ENCODE measurements at regions not wholly inside any gene's neighbourhood (a gene's known extent, or its start where the extent isn't known, plus 50 kb on each side); places are given as distances from the start of the nearest gene placed in this dataset.

- Histone ChIP-seq H3K9me3 (ENCODE audit: control insufficient read depth in 1 of 2, low read length in 2 of 2) (no peaks in the 10 kb centered on the region), H3K27me3 (ENCODE audit: low read depth, low read length) (no peaks in the 10 kb centered on the region), H3K27ac (ENCODE audit: low read length) (no peak overlapping the region), H3K4me1 (ENCODE audit: control insufficient read depth in 1 of 2, insufficient read depth in 2 of 2, low read length in 2 of 2) (peaks cover 12 to 13% of the 10 kb centered on the region in 2 donors), H3K36me3 (ENCODE audit: control insufficient read depth in 1 of 2, insufficient read depth in 2 of 2, low read length in 2 of 2) (no peaks in the 10 kb centered on the region), H3K4me3 (ENCODE audit: low read depth in 1 of 2, low read length in 2 of 2) (no peak overlapping the region)
Observed at GRCh38 chr3:178318340-178318739, 217.9 kb upstream of the KCNMB2 start.

- Histone ChIP-seq H3K4me3 (ENCODE audit: low read depth in 1 of 2, low read length in 2 of 2) (no peak overlapping the region), H3K36me3 (ENCODE audit: control insufficient read depth in 1 of 2, insufficient read depth in 2 of 2, low read length in 2 of 2) (no peaks in the 10 kb centered on the region), H3K4me1 (ENCODE audit: control insufficient read depth in 1 of 2, insufficient read depth in 2 of 2, low read length in 2 of 2) (peaks cover 12 to 13% of the 10 kb centered on the region in 2 donors), H3K9me3 (ENCODE audit: control insufficient read depth in 1 of 2, low read length in 2 of 2) (no peaks in the 10 kb centered on the region), H3K27ac (ENCODE audit: low read length) (no peak overlapping the region), H3K27me3 (ENCODE audit: low read depth, low read length) (no peaks in the 10 kb centered on the region)
Observed at GRCh38 chr3:178318941-178319816, 217.1 kb upstream of the KCNMB2 start.

GRCh38 chr3:178320456-178321351 lies 215.5 kb upstream of the KCNMB2 start:
- Histone ChIP-seq H3K9me3 (ENCODE audit: control insufficient read depth in 1 of 2, low read length in 2 of 2) (no peaks in the 10 kb centered on the region), H3K4me1 (ENCODE audit: control insufficient read depth in 1 of 2, insufficient read depth in 2 of 2, low read length in 2 of 2) (peaks cover 12 to 13% of the 10 kb centered on the region in 2 donors), H3K4me3 (ENCODE audit: low read depth in 1 of 2, low read length in 2 of 2) (no peak overlapping the region), H3K36me3 (ENCODE audit: control insufficient read depth in 1 of 2, insufficient read depth in 2 of 2, low read length in 2 of 2) (no peaks in the 10 kb centered on the region), H3K27ac (ENCODE audit: low read length) (no peak overlapping the region), H3K27me3 (ENCODE audit: low read depth, low read length) (no peaks in the 10 kb centered on the region)

GRCh38 chr3:178324356-178324755 lies 211.9 kb upstream of the KCNMB2 start:
- Histone ChIP-seq H3K27ac (ENCODE audit: low read length) (no peak overlapping the region), H3K27me3 (ENCODE audit: low read depth, low read length) (no peaks in the 10 kb centered on the region), H3K4me1 (ENCODE audit: control insufficient read depth in 1 of 2, insufficient read depth in 2 of 2, low read length in 2 of 2) (peaks cover 12 to 13% of the 10 kb centered on the region in 2 donors), H3K36me3 (ENCODE audit: control insufficient read depth in 1 of 2, insufficient read depth in 2 of 2, low read length in 2 of 2) (no peaks in the 10 kb centered on the region), H3K9me3 (ENCODE audit: control insufficient read depth in 1 of 2, low read length in 2 of 2) (no peaks in the 10 kb centered on the region), H3K4me3 (ENCODE audit: low read depth in 1 of 2, low read length in 2 of 2) (no peak overlapping the region)

- no peaks in the 10 kb centered on the region for H3K27me3 ChIP-seq (ENCODE audit: low read depth, low read length)
- H3K4me3 ChIP-seq (ENCODE audit: low read depth in 1 of 2, low read length in 2 of 2) = no peak overlapping the region
- H3K27ac ChIP-seq (ENCODE audit: low read length) = no peak overlapping the region
- H3K4me1 ChIP-seq (ENCODE audit: control insufficient read depth in 1 of 2, insufficient read depth in 2 of 2, low read length in 2 of 2) = peaks cover 4 to 12% of the 10 kb centered on the region in 2 donors
- no peaks in the 10 kb centered on the region for H3K36me3 ChIP-seq (ENCODE audit: control insufficient read depth in 1 of 2, insufficient read depth in 2 of 2, low read length in 2 of 2)
- no peaks in the 10 kb centered on the region for H3K9me3 ChIP-seq (ENCODE audit: control insufficient read depth in 1 of 2, low read length in 2 of 2)
Observed at GRCh38 chr3:178325330-178325729, 210.9 kb upstream of the KCNMB2 start.

GRCh38 chr3:178329936-178330335 lies 206.3 kb upstream of the KCNMB2 start:
- H3K4me3 ChIP-seq (ENCODE audit: low read depth in 1 of 2, low read length in 2 of 2) = no peak overlapping the region

GRCh38 chr3:178334239-178334638 lies 202.0 kb upstream of the KCNMB2 start:
- peaks cover 0 to 7% of the 10 kb centered on the region in 2 donors for H3K4me1 ChIP-seq (ENCODE audit: control insufficient read depth in 1 of 2, insufficient read depth in 2 of 2, low read length in 2 of 2)
- no peaks in the 10 kb centered on the region for H3K36me3 ChIP-seq (ENCODE audit: control insufficient read depth in 1 of 2, insufficient read depth in 2 of 2, low read length in 2 of 2)
- H3K9me3 ChIP-seq (ENCODE audit: control insufficient read depth in 1 of 2, low read length in 2 of 2) = no peaks in the 10 kb centered on the region
- no peaks in the 10 kb centered on the region for H3K27me3 ChIP-seq (ENCODE audit: low read depth, low read length)
- H3K4me3 ChIP-seq (ENCODE audit: low read depth in 1 of 2, low read length in 2 of 2) = no peak overlapping the region
- no peak overlapping the region for H3K27ac ChIP-seq (ENCODE audit: low read length)

More at GRCh38 chr3:178329936-178330335, 206.3 kb upstream of the KCNMB2 start:
- Histone ChIP-seq H3K9me3 (ENCODE audit: control insufficient read depth in 1 of 2, low read length in 2 of 2) (no peaks in the 10 kb centered on the region), H3K4me1 (ENCODE audit: control insufficient read depth in 1 of 2, insufficient read depth in 2 of 2, low read length in 2 of 2) (peaks cover 0 to 7% of the 10 kb centered on the region in 2 donors), H3K27ac (ENCODE audit: low read length) (no peak overlapping the region), H3K27me3 (ENCODE audit: low read depth, low read length) (no peaks in the 10 kb centered on the region), H3K36me3 (ENCODE audit: control insufficient read depth in 1 of 2, insufficient read depth in 2 of 2, low read length in 2 of 2) (no peaks in the 10 kb centered on the region)

- Histone ChIP-seq H3K4me1 (ENCODE audit: control insufficient read depth in 1 of 2, insufficient read depth in 2 of 2, low read length in 2 of 2) (peaks cover 0 to 7% of the 10 kb centered on the region in 2 donors), H3K36me3 (ENCODE audit: control insufficient read depth in 1 of 2, insufficient read depth in 2 of 2, low read length in 2 of 2) (no peaks in the 10 kb centered on the region), H3K9me3 (ENCODE audit: control insufficient read depth in 1 of 2, low read length in 2 of 2) (no peaks in the 10 kb centered on the region), H3K4me3 (ENCODE audit: low read depth in 1 of 2, low read length in 2 of 2) (no peak overlapping the region), H3K27me3 (ENCODE audit: low read depth, low read length) (no peaks in the 10 kb centered on the region), H3K27ac (ENCODE audit: low read length) (no peak overlapping the region)
Observed at GRCh38 chr3:178336336-178336735, 199.9 kb upstream of the KCNMB2 start.

- no peak overlapping the region for H3K27ac ChIP-seq (ENCODE audit: low read length)
- no peaks in the 10 kb centered on the region for H3K9me3 ChIP-seq (ENCODE audit: control insufficient read depth in 1 of 2, low read length in 2 of 2)
- no peaks in the 10 kb centered on the region for H3K36me3 ChIP-seq (ENCODE audit: control insufficient read depth in 1 of 2, insufficient read depth in 2 of 2, low read length in 2 of 2)
- no peak overlapping the region for H3K4me3 ChIP-seq (ENCODE audit: low read depth in 1 of 2, low read length in 2 of 2)
- H3K27me3 ChIP-seq (ENCODE audit: low read depth, low read length) = no peaks in the 10 kb centered on the region
- peaks cover 0 to 20% of the 10 kb centered on the region in 2 donors for H3K4me1 ChIP-seq (ENCODE audit: control insufficient read depth in 1 of 2, insufficient read depth in 2 of 2, low read length in 2 of 2)
Observed at GRCh38 chr3:178340506-178340905, 195.7 kb upstream of the KCNMB2 start.

GRCh38 chr3:178341636-178342035 lies 194.6 kb upstream of the KCNMB2 start:
- H3K27ac ChIP-seq (ENCODE audit: low read length) = no peak overlapping the region
- no peaks in the 10 kb centered on the region for H3K27me3 ChIP-seq (ENCODE audit: low read depth, low read length)
- no peaks in the 10 kb centered on the region for H3K9me3 ChIP-seq (ENCODE audit: control insufficient read depth in 1 of 2, low read length in 2 of 2)
- H3K36me3 ChIP-seq (ENCODE audit: control insufficient read depth in 1 of 2, insufficient read depth in 2 of 2, low read length in 2 of 2) = no peaks in the 10 kb centered on the region
- no peak overlapping the region for H3K4me3 ChIP-seq (ENCODE audit: low read depth in 1 of 2, low read length in 2 of 2)
- H3K4me1 ChIP-seq (ENCODE audit: control insufficient read depth in 1 of 2, insufficient read depth in 2 of 2, low read length in 2 of 2) = peaks cover 0 to 20% of the 10 kb centered on the region in 2 donors

GRCh38 chr3:178342111-178342510 lies 194.1 kb upstream of the KCNMB2 start:
- Histone ChIP-seq H3K27ac (ENCODE audit: low read length) (no peak overlapping the region), H3K4me3 (ENCODE audit: low read depth in 1 of 2, low read length in 2 of 2) (no peak overlapping the region), H3K4me1 (ENCODE audit: control insufficient read depth in 1 of 2, insufficient read depth in 2 of 2, low read length in 2 of 2) (peaks cover 0 to 20% of the 10 kb centered on the region in 2 donors), H3K9me3 (ENCODE audit: control insufficient read depth in 1 of 2, low read length in 2 of 2) (no peaks in the 10 kb centered on the region), H3K36me3 (ENCODE audit: control insufficient read depth in 1 of 2, insufficient read depth in 2 of 2, low read length in 2 of 2) (no peaks in the 10 kb centered on the region), H3K27me3 (ENCODE audit: low read depth, low read length) (no peaks in the 10 kb centered on the region)

Data from muscle layer of duodenum (tissue), 2 donors.